Activated naive CD8-positive, alpha-beta T cell treated with anti-CD3 and anti-CD28 coated beads, Interleukin-2, amount 50 U/mL, for 16 hours (primary cell): ENCODE measurements at regions not wholly inside any gene's neighbourhood (a gene's known extent, or its start where the extent isn't known, plus 50 kb on each side); places are given as distances from the start of the nearest gene placed in this dataset.
"Not testable (repeated sequence)": the region's sequence is repeated elsewhere in the genome, so short reads cannot be mapped to it uniquely, and the experiment has no call there.

Source experiments
- DNase-seq: peaks from one replicate; pipeline ENCODE4 v3.0.0-alpha.2; 2020; ENCODE audit warnings: low read depth, low spot score

GRCh38 chr2:241982706-241983570 lies 113.4 kb downstream of the RTP5 start:
- no peak for DNase-seq

GRCh38 chr2:241983571-241984270 lies 114.2 kb downstream of the RTP5 start:
- DNase-seq: no peak

GRCh38 chr2:241984271-241984655 lies 114.7 kb downstream of the RTP5 start:
- no peak for DNase-seq

GRCh38 chr2:241984658-241985057 lies 115.1 kb downstream of the RTP5 start:
- DNase-seq: no peak

GRCh38 chr2:241985161-241985985 lies 115.8 kb downstream of the RTP5 start:
- not testable (repeated sequence) for DNase-seq

- DNase-seq: no peak
These were observed 116.4 kb downstream of the RTP5 start for GRCh38 chr2:241985986-241986329.

- DNase-seq: no peak
These were observed 117.5 kb downstream of the RTP5 start for GRCh38 chr2:241986836-241987641.

- DNase-seq: no peak
These were observed 118.2 kb downstream of the RTP5 start for GRCh38 chr2:241987726-241988125.

- no peak for DNase-seq
These were observed 118.6 kb downstream of the RTP5 start for GRCh38 chr2:241988146-241988545.

GRCh38 chr2:241989074-241989473 lies 119.5 kb downstream of the RTP5 start:
- DNase-seq: no peak

GRCh38 chr2:241990466-241990865 lies 120.9 kb downstream of the RTP5 start:
- no peak for DNase-seq

- no peak for DNase-seq
These were observed 121.8 kb downstream of the RTP5 start for GRCh38 chr2:241991299-241991698.

GRCh38 chr2:241992753-241993152 lies 123.2 kb downstream of the RTP5 start:
- no peak for DNase-seq

- no peak for DNase-seq
These were observed 124.0 kb downstream of the RTP5 start for GRCh38 chr2:241993386-241994005.

GRCh38 chr2:241994086-241994485 lies 124.6 kb downstream of the RTP5 start:
- no peak for DNase-seq

GRCh38 chr2:241994556-241995213 lies 125.2 kb downstream of the RTP5 start:
- DNase-seq: no peak

- DNase-seq: no peak
These were observed 126.6 kb downstream of the RTP5 start for GRCh38 chr2:241996100-241996499.

GRCh38 chr2:241997017-241997416 lies 127.5 kb downstream of the RTP5 start:
- DNase-seq: no peak

GRCh38 chr2:241999184-241999583 lies 129.7 kb downstream of the RTP5 start:
- no peak for DNase-seq

GRCh38 chr2:242001853-242002252 lies 132.3 kb downstream of the RTP5 start:
- DNase-seq: no peak
